SK-N-SH (cell line): ENCODE measurements at regions not wholly inside any gene's neighbourhood (a gene's known extent, or its start where the extent isn't known, plus 50 kb on each side); places are given as distances from the start of the nearest gene placed in this dataset.

Experiments used
- CTCF ChIP-seq: fragments of 200-600 bp; sonication (generic); IDR thresholded peaks from 2 replicates; pipeline ENCODE4 v1.6.1; 2017; ENCODE audit warnings: antibody characterized with exemption, mild to moderate bottlenecking, moderate library complexity
- EP300 ChIP-seq, 2 experiments: IDR thresholded peaks; 2 replicates each; pipeline versions ENCODE4 v1.4.0 to v1.6.1; 2012; ENCODE audit warnings: borderline replicate concordance in 1 of 2, low read depth in 1 of 2, low read length in 1 of 2
- EZH2phosphoT487 ChIP-seq: fragments of 200-600 bp; sonication (generic); IDR thresholded peaks from 2 replicates; pipeline ENCODE4 v1.6.1; 2017; ENCODE audit warnings: low read depth, mixed run types, mild to moderate bottlenecking, antibody characterized with exemption, moderate library complexity, borderline replicate concordance
- FOSL2 ChIP-seq: IDR thresholded peaks from 2 replicates; pipeline ENCODE4 v1.4.0; 2012; ENCODE audit warnings: low read depth, mild to moderate bottlenecking, moderate library complexity, borderline replicate concordance
- GABPA ChIP-seq: IDR thresholded peaks from 2 replicates; pipeline ENCODE4 v1.4.0; 2012; ENCODE audit warnings: low read depth, mild to moderate bottlenecking
- IRF3 ChIP-seq: fragments of 150-350 bp; IDR thresholded peaks from 2 replicates; pipeline ENCODE4 v1.6.1; 2016; ENCODE audit warnings: mild to moderate bottlenecking, low read depth, low read length
- MXI1 ChIP-seq: IDR thresholded peaks from 2 replicates; pipeline ENCODE4 v1.6.1; 2012; ENCODE audit warnings: mild to moderate bottlenecking, low read depth, low read length, improper control_type of control experiment
- POLR2AphosphoS5 ChIP-seq: IDR thresholded peaks from 2 replicates; pipeline ENCODE4 v1.6.1; 2012; ENCODE audit warnings: low read depth, low read length
- RCOR1 ChIP-seq: fragments of 150-350 bp; IDR thresholded peaks from 2 replicates; pipeline ENCODE4 v1.6.1; 2017; ENCODE audit warnings: antibody characterized with exemption, low read length
- REST ChIP-seq: IDR thresholded peaks from 2 replicates; pipeline ENCODE4 v1.6.1; 2012; ENCODE audit warnings: mild to moderate bottlenecking, low read depth, low read length, moderate library complexity
- RFX5 ChIP-seq: IDR thresholded peaks from 2 replicates; pipeline ENCODE4 v1.6.1; 2012; ENCODE audit warnings: mild to moderate bottlenecking, improper control_type of control experiment, low read length
- SIN3A ChIP-seq: IDR thresholded peaks from 2 replicates; pipeline ENCODE4 v1.6.1; 2012; ENCODE audit warnings: low read depth, mild to moderate bottlenecking, low read length, moderate library complexity, borderline replicate concordance
- TEAD4 ChIP-seq: IDR thresholded peaks from 2 replicates; pipeline ENCODE4 v1.4.0; 2012; ENCODE audit warnings: mild to moderate bottlenecking, borderline replicate concordance; ENCODE audit not compliant: insufficient read depth

GRCh38 chr5:173671121-173671949 lies 54.9 kb upstream of the BOD1 start:
- TF ChIP-seq CTCF (no peak), IRF3 (no peak), GABPA (no peak), SIN3A (no peak), REST (no peak), POLR2AphosphoS5 (no peak), EP300 (IDR thresholded peaks at IDR 0.05; ENCODE audit: borderline replicate concordance in 1 of 2, low read depth in 1 of 2, low read length in 1 of 2) (no peak), RFX5 (no peak), MXI1 (no peak), TEAD4 (no peak), RCOR1 (no peak), EZH2phosphoT487 (no peak), FOSL2 (no peak)
